ENCODE measurements at regions not wholly inside any gene's neighbourhood (a gene's known extent, or its start where the extent isn't known, plus 50 kb on each side); places are given as distances from the start of the nearest gene placed in this dataset.

DNA sequence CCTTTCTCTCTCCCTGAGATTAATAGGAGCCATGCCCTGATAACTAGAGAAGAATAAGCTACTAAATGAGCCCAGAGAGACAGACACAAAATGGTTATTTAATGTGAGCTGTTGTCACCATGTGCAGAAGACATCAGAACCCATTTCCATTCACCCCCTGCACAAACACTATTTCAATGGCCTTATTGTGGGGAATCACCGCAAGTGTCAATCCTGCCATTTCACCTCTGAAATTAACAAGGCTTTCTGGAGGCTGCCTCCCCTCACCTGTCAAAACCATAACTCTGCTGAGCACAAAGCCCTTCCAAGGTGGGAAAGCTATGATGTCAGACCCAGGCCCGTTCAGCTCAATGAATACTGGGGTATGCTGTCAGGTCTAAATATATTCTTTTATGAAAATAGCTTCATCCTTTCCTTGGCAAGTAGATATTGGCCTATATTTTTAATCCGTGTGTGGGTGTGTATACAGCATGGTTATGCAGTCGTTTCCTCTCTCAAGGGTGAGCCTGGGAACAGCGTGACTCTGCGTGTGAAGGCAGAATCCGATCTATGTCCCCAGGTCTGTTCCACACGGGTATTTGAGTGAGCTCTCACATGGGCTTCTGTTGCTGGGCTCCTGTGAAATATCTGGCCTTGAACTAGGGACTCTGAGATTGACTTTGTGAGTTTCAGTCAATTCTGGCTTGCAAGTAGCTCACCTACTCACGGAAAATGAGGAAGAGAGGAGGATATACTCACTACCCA, 266.3 kb downstream of the FBXW7 start:
- no peak for DNase-seq (ENCODE audit: low spot score)

DNA sequence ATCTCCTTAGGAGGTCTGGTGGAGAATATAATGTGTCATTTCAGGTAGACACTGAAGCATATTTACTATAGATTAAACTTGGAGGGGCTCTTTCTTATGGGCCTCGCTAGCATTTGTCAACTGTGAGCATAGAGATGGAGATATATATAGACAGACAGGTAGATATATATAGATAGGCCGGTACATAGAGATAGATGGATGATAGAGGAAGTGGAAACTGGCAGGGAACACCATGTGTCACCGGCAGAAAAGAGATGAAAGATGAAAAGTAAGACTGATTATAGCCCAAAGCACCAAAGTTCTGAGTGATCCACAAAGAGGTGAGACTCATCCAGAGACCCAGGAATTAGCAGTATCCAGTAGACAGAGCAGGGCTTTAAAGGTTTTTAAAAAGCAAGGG, 268.1 kb downstream of the FBXW7 start:
- no peak for DNase-seq (ENCODE audit: low spot score)

DNA sequence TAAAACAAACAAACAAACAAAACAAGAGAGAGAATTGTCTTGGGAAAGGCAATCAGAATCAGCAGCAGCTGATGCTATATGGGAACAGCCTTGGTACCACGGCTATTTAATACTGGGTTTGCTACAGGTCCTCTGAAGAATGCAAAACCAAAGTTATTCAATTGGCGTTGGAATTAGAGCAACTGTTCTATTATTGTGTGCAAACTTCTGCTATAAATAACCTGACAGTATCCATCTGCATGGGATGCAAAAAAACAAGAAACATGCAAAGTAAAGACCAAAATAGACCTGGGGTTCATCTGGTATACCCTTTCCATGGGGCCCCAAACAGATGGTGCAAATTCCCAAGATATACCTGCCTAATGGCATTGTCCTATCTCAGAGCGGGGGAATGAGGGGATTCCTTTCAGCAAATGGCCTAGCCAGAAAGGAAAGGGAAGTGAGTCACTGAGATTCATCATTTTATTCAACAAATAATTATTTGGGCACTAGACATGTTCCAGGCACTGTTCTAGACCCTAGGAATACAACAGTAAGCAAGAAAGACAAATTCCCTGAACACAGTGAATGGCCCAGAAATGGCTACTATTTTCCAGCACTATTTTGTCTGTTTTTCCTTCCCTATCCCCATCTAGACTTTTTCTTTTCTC, 268.9 kb downstream of the FBXW7 start:
- no peak for DNase-seq (ENCODE audit: low spot score)

DNA sequence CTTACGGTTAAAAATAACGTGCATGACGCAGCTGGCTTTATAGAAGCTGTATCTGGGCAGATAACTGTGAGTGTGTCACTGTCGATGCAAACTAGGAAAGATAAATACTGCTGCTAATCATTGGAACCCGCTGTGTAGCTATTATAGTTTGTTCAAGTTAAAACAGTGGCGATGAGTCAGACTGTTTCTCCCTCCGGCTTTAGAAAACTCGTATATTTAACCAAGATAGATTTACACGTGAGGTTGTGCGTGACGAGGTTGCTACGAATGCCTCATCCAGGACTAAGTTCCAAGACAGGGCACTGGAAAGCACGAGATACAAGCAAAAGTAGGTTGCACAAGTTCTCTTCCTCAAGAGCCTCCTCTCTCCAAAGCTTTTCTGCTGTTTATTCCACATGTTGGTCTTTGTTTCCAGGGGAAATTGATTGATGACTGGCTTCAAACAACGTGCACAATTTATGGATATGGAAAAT, 270.7 kb downstream of the FBXW7 start:
- DNase-seq (ENCODE audit: low spot score), result peak; percentile 75

DNA sequence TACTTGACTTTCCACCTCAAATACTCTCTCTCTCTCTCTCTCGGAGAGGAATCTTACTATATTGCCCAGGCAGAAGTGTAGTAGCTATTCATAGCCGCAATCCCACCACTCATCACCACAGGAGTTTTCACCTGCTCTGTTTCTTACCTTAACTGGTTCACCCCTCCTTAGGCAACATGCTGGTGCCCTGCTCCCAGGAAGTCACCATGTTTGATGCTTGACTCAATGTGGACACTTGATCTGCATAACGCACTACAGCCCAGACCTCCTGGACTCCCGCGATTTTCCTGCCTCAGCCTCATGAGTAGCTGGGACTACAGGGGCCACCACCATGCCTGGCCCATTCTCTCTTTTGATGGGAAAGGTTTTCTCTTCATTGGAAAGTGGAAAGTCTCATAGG, 271.8 kb downstream of the FBXW7 start:
- DNase-seq (ENCODE audit: low spot score), result no peak

DNA sequence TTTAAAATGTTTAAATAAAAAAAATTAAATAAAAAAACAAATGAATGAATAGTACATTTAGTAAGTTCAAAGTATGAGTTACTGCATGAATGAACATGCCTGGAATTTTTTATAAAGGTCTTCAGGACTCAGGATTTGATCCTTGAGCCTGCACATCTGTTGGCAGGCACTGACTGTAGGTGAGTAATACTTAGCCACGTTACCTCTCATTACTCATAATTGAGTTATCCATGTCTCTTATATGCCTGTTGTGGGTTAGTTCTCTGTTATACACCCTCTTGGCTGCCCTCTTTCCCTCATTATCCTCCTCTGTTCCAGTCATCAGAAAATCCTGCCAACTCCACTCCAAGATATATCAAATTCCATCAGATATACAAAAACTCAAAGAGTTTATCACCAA, 276.0 kb downstream of the FBXW7 start:
- no peak for DNase-seq (ENCODE audit: low spot score)

DNA sequence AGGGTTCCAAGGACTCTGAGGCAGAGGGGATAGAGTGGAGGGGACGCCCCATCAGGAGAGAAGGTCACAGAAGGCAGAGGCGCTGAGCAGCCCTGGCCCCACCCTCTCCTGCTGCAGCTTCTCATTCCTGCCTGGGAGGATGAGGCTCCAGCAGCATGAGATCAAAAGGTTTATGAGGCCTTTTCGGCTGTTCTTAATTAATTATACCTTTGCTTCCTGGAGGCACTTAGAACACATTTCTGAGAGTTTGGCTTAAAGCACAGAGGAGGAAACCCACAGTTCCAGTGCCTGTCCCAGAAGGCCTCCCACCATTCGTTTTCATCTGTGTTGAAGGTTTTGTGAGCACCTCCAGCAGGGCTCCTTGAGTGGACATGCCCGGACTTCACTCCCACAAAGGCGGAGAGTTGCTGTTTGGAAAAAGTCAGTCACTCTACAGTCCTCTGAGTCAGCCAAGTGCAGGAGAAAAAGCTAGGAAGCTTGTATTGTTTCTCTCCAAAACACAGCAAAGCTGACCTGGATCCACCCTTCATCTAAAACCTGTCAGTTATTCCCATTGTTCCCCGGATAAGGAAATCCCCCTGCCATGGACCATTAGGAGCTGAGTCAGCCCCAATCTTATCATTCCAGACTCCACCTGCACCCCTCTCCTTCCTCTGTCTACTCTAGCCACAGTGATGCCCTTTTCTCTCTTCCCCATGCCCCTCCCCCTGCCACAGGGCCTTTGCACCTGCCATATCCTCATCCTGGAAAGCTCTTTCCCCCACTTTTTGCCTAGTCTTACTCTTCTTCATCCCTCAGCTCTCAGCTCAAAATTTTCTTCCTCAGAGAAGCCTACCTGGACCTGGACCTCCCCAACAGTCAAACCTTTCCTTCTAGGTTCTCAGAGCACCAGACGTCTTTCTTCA, 276.8 kb downstream of the FBXW7 start:
- DNase-seq (ENCODE audit: low spot score), result no peak

DNA sequence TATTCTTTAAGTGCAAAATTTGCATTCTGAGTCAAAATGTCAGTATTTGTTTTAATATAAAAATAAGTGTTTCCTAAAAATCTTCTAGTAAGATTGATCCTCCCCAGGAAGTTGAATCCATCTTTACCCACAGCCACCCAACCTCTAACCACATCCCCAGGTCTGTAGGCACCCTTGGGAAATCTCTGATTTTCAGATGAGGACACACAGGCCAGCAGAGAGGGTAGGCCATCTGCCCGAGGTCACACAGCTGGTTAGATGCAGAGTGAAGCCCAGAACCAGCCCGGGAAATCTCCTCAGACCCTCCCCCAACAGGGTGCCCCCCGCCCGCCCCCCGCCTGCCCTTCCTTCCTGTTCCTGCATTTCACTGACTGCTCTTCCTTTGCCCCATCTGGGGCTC, 277.5 kb downstream of the FBXW7 start:
- DNase-seq (ENCODE audit: low spot score), result no peak

DNA sequence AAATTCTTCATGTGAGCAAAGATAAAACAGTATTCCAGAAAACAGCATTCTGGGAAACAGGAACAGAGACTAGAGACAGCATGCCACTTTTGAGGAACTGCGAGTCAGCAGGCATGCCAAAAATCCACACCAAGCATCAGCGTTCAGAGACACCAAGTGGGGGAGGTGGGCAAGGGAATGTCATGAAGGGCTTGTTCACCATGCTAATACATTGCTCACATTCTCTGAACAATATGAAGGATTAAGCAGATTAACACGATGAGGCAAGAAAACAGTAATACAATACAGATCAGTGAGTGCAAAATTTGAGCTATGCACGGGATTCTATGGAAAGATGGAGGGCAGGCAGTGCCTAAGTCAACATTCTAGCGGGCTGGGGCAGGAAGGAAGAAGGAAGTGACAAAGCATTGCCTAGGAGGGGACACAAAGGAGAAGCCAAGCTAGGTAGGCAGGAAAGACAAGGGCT, 278.3 kb downstream of the FBXW7 start:
- no peak for DNase-seq (ENCODE audit: low spot score)

DNA sequence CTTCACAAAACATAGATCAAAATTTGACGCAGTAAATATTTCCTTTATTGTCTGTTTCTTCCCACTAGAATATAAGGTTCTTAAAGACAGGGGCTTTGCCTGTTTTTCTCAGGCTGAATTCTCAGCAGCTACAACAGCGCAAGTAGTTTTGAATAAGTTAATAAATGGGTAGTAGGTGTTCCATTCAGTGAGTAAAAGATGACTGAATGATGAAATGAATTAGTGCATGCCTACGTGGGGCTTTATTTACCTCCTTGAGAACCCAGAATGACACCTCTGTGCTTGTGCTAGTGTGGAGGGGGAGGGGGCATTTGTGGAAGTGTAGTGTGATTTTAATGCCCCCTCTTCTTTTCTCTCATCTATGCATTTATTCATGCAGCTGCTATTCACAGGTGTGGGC, 278.9 kb downstream of the FBXW7 start:
- no peak for DNase-seq (ENCODE audit: low spot score)

DNA sequence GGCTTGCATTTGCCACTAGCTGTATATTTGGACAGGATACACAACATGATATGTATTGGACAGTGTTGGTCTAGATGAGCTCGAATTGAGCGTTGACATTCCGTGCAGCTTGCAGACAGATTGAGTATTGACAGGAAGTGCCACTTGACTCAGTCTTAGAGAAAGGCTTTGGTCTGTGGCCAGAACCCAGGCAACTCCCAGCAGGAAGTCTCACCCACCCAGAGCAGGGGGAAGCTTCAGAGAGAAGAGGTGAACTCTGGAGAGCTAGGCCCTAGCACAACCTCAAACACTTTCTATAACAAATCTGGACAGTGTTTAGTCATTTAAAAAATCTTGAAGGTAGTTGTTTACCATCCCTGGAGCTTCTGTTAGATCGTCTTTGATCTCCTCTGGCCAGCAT, 280.5 kb downstream of the FBXW7 start:
- no peak for DNase-seq (ENCODE audit: low spot score)

DNA sequence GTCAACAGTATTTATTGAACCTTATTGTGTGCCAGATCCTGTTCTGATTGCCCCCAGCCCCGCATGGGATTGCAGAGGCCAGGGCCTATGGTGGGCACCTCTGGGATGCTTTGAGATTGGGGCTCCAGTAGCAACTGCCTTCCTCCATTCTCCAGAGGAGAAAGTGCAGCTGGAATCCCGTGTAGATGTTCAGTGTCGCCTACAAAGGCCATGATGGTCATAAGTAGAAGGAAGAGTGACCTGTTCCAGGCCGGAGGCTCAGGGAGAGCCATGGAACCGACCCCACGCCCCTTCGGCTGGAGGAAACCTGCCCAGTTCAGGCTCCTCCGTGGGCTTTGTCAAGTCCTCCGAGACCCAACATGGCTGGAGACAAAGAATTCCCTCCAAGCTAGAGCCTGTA, 287.5 kb downstream of the FBXW7 start:
- DNase-seq (ENCODE audit: low spot score), result no peak

DNA sequence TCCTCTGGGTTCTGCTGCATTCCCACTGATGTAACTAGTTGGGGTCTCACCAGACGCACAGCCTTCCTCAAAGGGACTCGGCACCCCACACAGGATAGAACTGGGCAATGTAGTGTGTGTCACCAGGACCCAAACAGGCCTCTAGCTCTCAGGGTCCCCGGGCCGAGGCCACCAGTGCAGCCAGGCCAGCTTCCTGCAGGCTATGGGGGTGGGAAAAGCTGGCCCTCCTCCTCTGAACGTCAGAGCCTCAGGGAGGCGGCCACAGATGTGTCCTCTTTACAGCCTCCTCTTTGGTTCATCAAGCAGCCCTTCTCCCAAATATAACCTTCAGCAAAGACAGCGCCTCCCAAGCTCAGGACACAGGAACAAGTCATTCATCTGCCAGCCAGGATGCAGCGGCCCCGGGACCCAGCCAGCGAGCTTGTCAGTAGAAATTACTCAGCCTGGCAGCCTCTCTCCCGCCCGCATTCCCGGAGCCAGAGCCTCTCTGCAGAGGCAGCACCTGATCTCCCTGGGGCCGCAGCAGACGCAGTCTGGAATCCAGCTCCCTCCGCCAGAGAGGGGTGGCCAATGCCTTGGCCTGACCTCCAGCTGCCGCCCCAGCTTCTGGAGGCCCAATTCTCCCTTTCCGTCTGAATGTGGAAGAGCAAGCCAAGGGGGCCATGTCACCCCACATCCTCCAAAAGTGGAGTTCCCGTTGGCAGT, 288.5 kb downstream of the FBXW7 start:
- no peak for DNase-seq (ENCODE audit: low spot score)

DNA sequence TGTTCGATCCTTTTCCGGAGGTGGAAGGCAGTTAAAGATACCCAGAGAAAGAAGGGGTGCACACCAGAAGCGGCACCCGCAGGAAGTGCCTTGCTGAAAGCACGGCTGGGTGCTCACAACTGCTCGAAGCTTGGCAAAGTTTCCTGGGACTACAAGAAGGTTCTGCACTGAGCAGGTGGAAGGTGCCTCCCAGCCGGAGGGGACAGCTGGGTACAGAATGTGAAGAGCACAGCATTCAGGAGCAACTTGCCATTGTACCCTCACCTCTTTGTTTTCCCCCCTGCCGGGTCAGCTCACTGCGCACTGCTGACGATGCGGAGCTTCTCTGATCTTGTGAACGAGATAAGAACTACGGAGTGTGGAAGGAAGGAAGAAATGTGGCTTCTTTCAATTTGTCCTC, 289.2 kb downstream of the FBXW7 start:
- no peak for DNase-seq (ENCODE audit: low spot score)

DNA sequence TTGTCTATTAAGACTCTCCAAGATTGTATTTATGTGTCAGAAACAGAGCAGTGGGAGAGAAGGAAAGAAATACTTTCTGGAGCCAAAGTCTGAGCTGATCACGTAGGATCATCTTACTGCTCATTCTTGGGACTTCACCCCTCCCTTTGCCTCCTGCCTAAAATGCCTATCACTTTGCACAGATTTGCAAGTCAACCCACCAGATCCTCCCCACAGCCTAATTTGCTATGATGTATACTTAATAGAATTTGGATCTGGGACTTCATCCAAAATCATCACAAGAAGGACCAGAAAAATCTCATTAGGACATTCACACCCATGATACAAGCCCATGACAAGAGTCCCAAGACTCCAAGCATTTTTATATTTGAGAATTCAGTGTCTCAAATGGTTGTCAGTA, 290.2 kb downstream of the FBXW7 start:
- no peak for DNase-seq (ENCODE audit: low spot score)

DNA sequence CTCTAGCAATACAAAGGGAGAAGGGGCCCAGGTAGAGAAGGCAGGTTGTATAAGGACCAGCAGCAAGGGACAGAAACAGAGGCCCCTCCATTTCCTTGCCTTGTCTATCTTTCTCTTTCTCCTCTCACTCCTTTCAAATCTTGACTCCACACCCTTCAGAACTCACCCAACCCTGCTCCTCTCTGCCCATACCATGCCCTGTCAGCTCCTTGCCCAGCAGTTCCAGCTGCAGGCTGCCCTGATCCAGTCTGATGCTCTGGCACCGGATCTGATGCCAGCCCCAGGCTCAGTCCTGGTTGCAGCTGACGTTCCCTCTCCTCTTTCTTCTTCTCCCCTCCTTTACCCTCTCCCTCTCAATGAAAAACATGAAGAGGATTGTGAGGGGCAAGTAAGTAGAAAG, 291.2 kb downstream of the FBXW7 start:
- DNase-seq (ENCODE audit: low spot score), result no peak

DNA sequence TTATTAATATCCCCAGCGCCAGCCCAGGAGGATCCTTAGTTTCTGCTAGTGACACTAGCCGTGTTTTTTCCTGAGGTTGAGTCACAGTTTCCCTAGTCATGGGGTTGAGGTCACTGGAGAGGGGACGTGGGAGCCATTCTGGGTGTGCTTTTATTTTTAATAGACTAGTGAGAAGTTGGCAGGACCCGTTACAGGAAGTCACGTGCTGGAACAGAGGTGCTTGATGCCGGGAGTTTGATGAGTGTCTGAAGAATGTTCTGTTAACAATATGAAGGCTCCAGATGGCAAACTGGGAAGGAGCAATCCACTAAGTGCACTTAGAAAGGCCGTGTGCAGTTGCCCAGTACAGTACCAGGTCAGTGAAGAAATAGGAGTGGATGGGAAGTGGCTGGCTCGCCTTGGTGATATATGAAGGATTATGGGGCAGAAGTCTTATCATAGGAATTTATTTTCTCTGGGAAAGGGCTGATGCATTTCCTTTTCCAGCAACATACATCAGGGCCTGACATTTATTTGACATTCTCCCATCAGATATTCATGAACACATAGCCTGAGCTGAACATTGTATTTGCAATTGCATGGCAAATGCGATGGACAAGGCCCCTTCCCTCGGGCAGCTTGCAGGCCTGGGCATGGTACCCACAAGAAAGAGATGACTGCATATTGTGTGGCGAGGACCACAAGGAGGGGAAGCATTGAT, 291.8 kb downstream of the FBXW7 start:
- DNase-seq (ENCODE audit: low spot score), result no peak

DNA sequence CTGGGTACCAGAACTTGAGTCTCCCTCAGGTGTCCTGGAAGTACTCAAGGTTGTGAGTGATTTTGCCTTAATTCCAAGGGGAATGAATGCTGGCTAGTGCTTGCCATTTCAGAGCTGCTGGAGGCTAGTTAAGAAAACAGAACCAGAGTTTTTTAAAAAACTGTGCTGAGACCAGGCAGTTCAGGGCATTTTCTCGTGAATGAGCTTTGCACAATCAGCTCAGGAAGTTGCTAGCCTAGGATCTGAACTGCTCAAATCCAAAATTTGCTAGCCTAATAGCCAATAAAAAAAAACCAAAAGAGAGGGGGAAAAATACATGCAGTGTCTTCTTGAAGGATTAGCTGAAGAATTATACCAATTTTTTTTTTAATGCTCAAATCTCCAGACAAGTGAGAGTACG, 292.7 kb downstream of the FBXW7 start:
- no peak for DNase-seq (ENCODE audit: low spot score)

DNA sequence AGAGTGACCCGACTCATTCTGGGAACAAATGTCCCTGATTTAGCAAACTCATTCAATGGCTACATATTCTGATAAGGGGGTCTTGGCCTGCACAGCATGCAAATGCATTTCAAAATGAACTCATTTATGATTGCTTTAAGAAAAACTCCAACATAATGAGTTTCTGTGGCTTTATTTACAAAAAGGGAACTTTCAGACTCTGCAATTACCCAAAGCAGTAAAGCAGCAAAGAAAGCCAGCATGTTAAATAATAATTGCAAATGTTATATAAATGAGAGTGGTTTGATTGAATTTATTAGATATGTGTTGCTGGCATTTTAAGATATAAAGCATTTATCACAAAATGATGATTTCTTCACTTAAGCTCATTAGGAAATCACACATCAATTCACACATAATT, 295.7 kb downstream of the FBXW7 start:
- no peak for DNase-seq (ENCODE audit: low spot score)

DNA sequence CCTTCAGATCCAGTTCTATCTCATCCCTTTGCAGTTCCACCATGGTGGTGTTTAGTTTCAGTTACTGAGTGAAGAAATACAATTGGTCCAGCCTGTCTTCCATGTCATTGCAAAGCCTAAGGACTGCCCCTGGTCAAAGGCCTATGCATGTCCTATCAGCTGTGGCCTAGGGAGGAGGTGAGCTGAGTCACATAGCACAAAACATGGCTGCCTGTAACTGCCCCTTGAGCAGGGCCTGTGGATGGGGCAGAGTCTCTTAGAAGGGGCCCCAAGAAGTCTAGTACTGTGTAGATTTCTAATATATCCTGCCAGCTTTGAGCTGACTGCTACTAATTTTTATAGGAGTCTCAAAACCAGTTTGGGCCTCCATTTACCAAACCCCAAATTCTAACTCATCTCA, 296.7 kb downstream of the FBXW7 start:
- no peak for DNase-seq (ENCODE audit: low spot score)

DNA sequence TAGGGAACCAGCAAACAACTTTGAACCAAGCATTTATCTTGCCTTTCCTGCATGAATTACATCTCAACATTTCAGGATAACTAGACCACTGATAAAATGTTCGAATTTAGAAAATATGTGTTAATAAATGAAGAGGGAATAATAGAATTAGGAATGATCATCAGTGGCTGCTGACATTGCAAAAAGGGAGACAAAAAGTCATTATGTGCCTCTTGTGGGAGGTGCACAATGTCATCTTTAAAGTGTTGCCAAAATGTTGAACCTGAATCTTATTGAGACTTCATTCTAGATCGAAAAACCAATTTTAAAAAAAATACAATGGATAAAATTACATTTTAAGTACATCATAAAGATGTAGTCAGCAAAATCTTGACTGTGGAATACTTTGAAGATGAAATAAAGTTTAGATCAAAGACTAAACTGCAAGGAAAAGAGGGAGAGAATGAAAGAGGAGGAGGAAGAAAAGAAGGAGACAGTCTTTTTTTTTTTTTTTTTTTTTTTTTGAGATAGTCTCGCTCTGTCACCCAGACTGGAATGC, 299.3 kb downstream of the FBXW7 start:
- no peak for DNase-seq (ENCODE audit: low spot score)

Measured in hepatic stellate cell (primary cell).